Activated naive CD8-positive, alpha-beta T cell treated with anti-CD3 and anti-CD28 coated beads for 36 hours (primary cell): ENCODE measurements at regions not wholly inside any gene's neighbourhood (a gene's known extent, or its start where the extent isn't known, plus 50 kb on each side); places are given as distances from the start of the nearest gene placed in this dataset.

Experiments
- DNase-seq: peaks from one replicate; pipeline ENCODE4 v3.0.0; 2021
- H3K27ac Mint-ChIP-seq: one replicate; pipeline ENCODE4 v1.8.0; 2022; ENCODE audit warnings: mild to moderate bottlenecking, moderate library complexity, mixed read lengths
- H3K27me3 Mint-ChIP-seq: one replicate; pipeline ENCODE4 v1.8.0; 2022; ENCODE audit warnings: mild to moderate bottlenecking, mixed read lengths
- H3K36me3 Mint-ChIP-seq: one replicate; pipeline ENCODE4 v1.8.0; 2021; ENCODE audit warnings: mild to moderate bottlenecking, mixed read lengths
- H3K4me1 Mint-ChIP-seq: one replicate; pipeline ENCODE4 v1.8.0; 2021; ENCODE audit warnings: mixed read lengths
- H3K4me3 Mint-ChIP-seq: one replicate; pipeline ENCODE4 v1.8.0; 2022; ENCODE audit warnings: mild to moderate bottlenecking, moderate library complexity, mixed read lengths
- H3K9me3 Mint-ChIP-seq: one replicate; pipeline ENCODE4 v1.8.0; 2022; ENCODE audit warnings: mixed read lengths

DNA sequence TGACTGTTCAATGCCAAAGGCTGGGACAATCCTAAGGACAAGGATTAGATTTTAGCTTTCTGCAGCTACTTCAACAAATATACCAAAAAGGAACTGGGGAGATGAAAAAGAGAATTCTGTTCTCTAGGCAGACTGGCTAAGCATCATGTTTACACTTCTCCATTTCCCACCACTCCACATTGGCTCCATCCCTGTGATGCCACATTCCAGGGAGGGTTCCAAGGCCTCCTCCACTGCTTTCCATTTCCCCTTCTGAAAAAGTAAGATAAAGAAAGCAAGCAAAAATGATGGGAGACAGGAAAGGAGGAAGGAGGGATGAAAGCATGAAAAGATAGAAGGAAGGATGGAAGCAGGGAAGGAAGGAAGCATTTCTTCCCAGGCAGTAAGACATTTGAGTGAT, 315.8 kb downstream of the BLID start:
- H3K36me3 Mint-ChIP-seq: no peaks in the 10 kb centered on the region
- DNase-seq: no peak
- no peaks in the 10 kb centered on the region for H3K9me3 Mint-ChIP-seq

DNA sequence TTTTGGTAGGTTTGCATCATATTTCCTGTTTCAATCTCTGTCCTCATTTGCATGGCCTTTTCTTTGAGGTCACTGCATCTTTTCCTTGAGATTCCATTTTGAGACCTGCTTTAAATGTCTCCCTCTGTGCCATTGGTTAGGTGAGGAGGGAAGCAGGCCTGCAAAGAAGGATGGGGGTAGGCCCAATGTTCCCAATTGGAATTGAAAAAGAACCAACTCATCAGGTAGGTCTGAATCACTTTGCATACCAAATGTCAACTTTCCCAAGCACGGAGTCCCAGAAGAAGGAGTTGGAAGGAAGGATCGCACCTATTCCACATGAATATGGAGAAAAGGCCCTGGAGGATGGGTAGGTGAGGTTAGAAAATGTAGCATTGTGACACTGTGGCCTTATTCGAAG, 318.5 kb downstream of the BLID start:
- peaks cover 8% of the 10 kb centered on the region for H3K27me3 Mint-ChIP-seq
- DNase-seq: no peak
- H3K9me3 Mint-ChIP-seq: no peaks in the 10 kb centered on the region
- H3K36me3 Mint-ChIP-seq: no peaks in the 10 kb centered on the region
- H3K4me1 Mint-ChIP-seq: no peaks in the 10 kb centered on the region
- no peak overlapping the region for H3K4me3 Mint-ChIP-seq
- H3K27ac Mint-ChIP-seq: no peak overlapping the region

More for the DNA sequence above, 315.8 kb downstream of the BLID start:
- no peaks in the 10 kb centered on the region for H3K4me1 Mint-ChIP-seq
- peaks cover 8% of the 10 kb centered on the region for H3K27me3 Mint-ChIP-seq
- no peak overlapping the region for H3K27ac Mint-ChIP-seq
- no peak overlapping the region for H3K4me3 Mint-ChIP-seq

DNA sequence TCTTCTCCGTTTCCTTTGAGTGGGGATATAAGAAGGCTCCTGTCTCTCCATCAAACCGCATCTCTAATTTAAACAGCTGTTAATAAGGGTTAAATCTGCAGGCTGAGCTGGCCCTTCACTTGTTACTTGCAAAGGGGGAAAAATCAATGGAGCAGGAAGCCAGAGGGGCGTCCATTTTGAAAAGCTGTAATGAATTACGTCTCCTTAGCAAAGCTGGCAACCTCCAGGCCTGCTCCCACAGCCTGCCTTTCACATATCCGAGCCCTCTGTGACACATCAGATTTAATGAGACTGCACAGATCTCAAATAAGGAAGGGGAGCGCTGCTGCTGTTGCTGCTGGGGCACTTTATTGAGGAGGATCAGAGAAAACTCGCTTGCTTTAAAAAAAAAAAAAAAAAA, 320.8 kb downstream of the BLID start:
- H3K9me3 Mint-ChIP-seq: no peaks in the 10 kb centered on the region
- no peak for DNase-seq
- no peaks in the 10 kb centered on the region for H3K4me1 Mint-ChIP-seq
- H3K27me3 Mint-ChIP-seq: peaks cover 8% of the 10 kb centered on the region
- H3K36me3 Mint-ChIP-seq: no peaks in the 10 kb centered on the region
- no peak overlapping the region for H3K27ac Mint-ChIP-seq
- no peak overlapping the region for H3K4me3 Mint-ChIP-seq

DNA sequence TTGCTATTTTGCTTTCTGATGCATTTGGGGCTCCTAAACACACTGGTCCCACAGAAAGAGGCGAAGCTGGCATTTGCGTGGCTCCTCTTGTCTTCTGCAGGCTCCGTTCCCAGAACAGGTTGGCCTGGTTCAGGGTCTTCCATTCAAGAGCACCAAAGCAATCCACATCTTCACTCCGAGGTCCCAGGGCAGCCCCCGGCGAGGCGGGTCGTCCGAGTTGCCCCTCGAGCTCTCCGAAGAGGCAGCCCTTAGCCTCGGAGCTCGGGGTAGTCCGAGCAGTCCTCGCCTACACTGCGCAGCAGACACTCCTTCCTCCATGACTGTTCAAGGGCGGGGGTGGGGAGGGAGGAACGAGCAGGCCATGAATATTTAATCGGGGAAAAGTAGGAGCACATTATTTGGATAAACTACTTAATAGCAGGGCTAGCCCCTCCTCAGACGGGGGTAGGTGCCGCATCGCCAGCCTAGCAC, 321.3 kb downstream of the BLID start:
- H3K36me3 Mint-ChIP-seq: no peaks in the 10 kb centered on the region
- H3K4me3 Mint-ChIP-seq: no peak overlapping the region
- no peak overlapping the region for H3K27ac Mint-ChIP-seq
- no peaks in the 10 kb centered on the region for H3K9me3 Mint-ChIP-seq
- peaks cover 8% of the 10 kb centered on the region for H3K27me3 Mint-ChIP-seq
- no peaks in the 10 kb centered on the region for H3K4me1 Mint-ChIP-seq
- no peak for DNase-seq

DNA sequence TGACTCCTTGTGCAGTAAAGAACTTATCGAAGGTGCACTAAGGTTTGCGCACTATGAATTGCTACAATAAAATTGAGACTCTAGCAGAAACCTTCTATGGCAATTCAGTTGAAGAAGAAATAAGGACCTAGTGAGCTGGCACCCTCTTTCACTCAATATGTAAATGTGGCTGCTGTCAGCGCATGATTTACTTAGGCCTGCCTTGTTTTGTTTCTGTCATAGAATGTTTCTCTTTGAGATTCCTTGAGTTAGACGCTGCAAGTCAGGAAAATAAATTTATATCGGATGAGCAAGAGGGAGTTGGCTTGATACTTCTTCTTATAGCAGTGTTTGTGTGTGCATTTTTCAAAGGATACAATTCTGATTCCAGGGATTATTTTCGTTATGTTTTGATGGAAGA, 322.1 kb downstream of the BLID start:
- Mint-ChIP-seq H3K4me1 (no peaks in the 10 kb centered on the region), H3K27ac (no peak overlapping the region), H3K27me3 (peaks cover 8% of the 10 kb centered on the region), H3K36me3 (no peaks in the 10 kb centered on the region), H3K4me3 (no peak overlapping the region), H3K9me3 (no peaks in the 10 kb centered on the region)
- no peak for DNase-seq

DNA sequence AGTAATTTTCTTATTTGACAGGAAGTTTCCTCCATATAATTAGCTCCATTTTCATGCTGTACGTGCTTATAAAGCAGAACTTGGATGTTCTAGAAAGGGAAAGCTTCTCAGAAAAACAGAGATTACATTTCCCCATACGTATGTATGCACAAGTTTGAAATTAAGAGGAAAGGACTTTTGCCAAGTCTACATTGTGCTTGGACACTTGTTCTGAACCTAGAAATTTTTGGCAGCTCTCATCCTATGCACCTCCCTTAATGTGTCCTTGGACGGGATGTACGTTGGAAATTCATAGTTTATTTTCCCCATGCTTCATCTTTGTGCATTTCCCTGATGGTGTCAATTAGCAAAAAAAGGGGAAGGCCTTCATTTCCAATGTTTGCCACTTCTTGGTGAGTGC, 322.7 kb downstream of the BLID start:
- Mint-ChIP-seq H3K4me3 (no peak overlapping the region), H3K9me3 (no peaks in the 10 kb centered on the region), H3K27me3 (peaks cover 8% of the 10 kb centered on the region), H3K4me1 (no peaks in the 10 kb centered on the region), H3K27ac (no peak overlapping the region), H3K36me3 (no peaks in the 10 kb centered on the region)
- DNase-seq: no peak

DNA sequence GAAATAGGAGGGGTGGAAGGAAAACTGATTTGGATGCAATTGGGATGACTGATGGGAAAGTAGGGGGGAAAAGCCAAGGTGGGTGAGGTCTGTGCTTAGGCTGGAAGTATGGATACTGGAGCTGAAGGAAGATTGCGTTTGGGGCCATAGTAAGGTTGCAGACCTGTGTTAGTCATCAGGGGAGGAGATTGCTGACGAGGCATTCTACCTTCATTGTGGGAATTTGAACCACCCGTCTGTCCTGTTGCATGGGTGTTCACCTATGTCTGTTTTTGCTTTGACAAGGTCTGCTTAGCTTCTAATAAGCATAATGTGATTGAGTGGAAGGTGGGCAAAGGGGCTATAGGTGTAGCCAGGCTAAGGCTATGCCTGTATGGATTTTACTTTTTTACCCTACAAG, 323.8 kb downstream of the BLID start:
- H3K9me3 Mint-ChIP-seq: no peaks in the 10 kb centered on the region
- H3K27me3 Mint-ChIP-seq: peaks cover 8% of the 10 kb centered on the region
- no peak overlapping the region for H3K4me3 Mint-ChIP-seq
- H3K4me1 Mint-ChIP-seq: no peaks in the 10 kb centered on the region
- no peak for DNase-seq
- no peak overlapping the region for H3K27ac Mint-ChIP-seq
- peaks cover 2% of the 10 kb centered on the region for H3K36me3 Mint-ChIP-seq

DNA sequence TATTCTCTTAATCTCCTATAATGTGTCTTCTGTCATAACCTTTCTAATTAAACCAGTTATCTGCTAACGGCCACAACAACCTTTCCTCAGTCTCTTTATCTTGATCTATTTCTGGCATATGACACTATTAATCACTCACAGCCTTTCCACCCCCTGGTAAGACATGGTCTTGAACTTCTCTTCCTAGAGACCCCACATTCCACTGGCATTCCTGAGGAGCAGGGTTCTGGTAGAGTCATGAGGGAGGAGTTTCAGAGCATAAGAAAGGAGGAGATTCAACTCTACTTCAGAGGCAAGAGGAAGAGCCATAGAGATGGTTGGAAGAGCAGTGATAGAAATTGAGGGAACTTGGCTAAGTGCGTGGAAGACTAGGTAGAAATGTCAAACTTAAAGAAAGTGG, 325.6 kb downstream of the BLID start:
- Mint-ChIP-seq H3K9me3 (peaks cover 6% of the 10 kb centered on the region), H3K27ac (no peak overlapping the region), H3K36me3 (peaks cover 2% of the 10 kb centered on the region), H3K27me3 (peaks cover 15% of the 10 kb centered on the region), H3K4me1 (no peaks in the 10 kb centered on the region), H3K4me3 (no peak overlapping the region)
- DNase-seq: no peak

DNA sequence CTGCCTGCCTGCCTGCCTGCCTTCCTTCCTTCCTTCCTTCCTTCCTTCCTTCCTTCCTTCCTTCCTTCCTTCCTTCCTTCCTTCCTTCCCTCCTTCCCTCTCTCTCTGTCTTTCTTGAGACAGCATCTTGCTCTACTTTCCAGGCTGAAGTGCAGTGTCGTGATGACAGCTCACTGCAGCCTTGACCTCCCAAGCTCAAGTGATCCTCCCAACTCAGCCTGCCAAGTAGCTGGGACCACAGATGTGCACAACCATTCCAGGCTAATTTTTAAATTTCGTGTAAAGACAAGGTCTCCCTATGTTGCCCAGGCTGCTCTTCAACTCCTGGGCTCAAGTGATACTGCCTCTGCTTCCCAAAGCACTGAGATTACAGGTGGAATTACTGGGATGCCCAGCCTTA, 328.2 kb upstream of the SORL1-AS1 start:
- H3K4me3 Mint-ChIP-seq: no peak overlapping the region

DNA sequence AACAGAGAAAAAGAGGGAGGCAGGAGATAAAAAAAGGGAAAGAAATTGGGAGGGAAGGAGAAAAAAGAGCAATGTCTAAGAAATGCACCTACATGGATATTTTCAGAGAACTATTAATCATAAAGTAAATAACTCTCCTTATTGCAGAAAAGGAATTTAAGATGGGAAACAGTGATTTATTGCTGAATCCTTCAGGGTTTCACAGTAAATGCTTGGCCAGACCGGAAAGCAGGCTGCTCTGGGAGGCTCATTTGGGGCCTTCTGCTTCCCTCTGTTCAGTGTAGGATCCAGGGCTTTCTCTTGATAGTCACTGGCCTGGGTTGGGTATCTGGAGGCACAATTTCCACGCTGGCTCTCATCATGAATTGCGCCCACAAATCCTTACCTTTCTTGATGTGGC, 324.3 kb upstream of the SORL1-AS1 start:
- Mint-ChIP-seq H3K27ac (no peak overlapping the region), H3K36me3 (no peaks in the 10 kb centered on the region), H3K4me3 (no peak overlapping the region), H3K27me3 (no peaks in the 10 kb centered on the region), H3K9me3 (peaks cover 2% of the 10 kb centered on the region), H3K4me1 (no peaks in the 10 kb centered on the region)
- DNase-seq: no peak

More for the DNA sequence above, 328.2 kb upstream of the SORL1-AS1 start:
- DNase-seq: no peak
- Mint-ChIP-seq H3K4me1 (no peaks in the 10 kb centered on the region), H3K27ac (no peak overlapping the region), H3K36me3 (no peaks in the 10 kb centered on the region), H3K27me3 (no peaks in the 10 kb centered on the region), H3K9me3 (peaks cover 5% of the 10 kb centered on the region)

DNA sequence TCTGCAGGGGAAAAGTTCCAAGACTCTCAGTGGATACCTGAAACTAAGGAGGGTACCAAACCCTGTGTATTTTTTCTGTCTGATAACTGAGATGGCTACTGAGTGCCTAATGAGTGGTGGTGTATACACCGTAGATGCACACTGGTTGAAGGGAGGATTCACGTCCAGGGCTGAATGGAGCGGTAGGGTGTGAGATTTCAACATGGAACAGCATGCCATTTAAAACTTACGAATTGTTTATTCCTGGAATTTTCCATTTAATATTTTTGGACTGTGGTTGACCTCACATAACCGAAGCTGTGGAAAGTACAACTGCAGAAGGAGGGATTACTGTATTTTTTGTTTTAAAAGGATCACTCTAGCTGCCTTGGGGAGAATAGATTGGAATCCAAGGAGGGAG, 322.5 kb upstream of the SORL1-AS1 start:
- H3K27me3 Mint-ChIP-seq: no peaks in the 10 kb centered on the region
- no peaks in the 10 kb centered on the region for H3K36me3 Mint-ChIP-seq
- H3K9me3 Mint-ChIP-seq: no peaks in the 10 kb centered on the region
- H3K4me1 Mint-ChIP-seq: no peaks in the 10 kb centered on the region
- H3K4me3 Mint-ChIP-seq: no peak overlapping the region
- no peak for DNase-seq
- no peak overlapping the region for H3K27ac Mint-ChIP-seq

DNA sequence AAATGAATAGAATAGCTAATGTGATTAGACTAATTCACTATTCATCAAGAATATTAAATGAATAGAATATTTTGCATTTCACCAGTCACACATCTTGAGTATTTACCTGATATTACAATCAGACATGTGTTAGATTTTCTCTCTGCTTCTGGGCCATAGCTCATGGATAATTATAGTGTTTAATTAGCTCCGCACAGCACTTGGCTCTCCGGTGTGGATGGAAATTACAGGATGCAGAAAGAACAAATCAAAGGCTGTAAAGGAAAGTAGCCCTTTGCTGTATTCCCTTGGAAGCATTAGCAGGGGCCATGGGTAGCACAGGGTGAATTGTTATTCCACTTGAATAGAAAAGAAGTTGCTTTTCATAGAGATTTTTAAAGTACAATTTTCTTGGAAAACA, 320.3 kb upstream of the SORL1-AS1 start:
- no peaks in the 10 kb centered on the region for H3K36me3 Mint-ChIP-seq
- H3K4me1 Mint-ChIP-seq: no peaks in the 10 kb centered on the region
- no peaks in the 10 kb centered on the region for H3K27me3 Mint-ChIP-seq
- H3K27ac Mint-ChIP-seq: no peak overlapping the region
- DNase-seq: no peak
- H3K9me3 Mint-ChIP-seq: no peaks in the 10 kb centered on the region
- no peak overlapping the region for H3K4me3 Mint-ChIP-seq

DNA sequence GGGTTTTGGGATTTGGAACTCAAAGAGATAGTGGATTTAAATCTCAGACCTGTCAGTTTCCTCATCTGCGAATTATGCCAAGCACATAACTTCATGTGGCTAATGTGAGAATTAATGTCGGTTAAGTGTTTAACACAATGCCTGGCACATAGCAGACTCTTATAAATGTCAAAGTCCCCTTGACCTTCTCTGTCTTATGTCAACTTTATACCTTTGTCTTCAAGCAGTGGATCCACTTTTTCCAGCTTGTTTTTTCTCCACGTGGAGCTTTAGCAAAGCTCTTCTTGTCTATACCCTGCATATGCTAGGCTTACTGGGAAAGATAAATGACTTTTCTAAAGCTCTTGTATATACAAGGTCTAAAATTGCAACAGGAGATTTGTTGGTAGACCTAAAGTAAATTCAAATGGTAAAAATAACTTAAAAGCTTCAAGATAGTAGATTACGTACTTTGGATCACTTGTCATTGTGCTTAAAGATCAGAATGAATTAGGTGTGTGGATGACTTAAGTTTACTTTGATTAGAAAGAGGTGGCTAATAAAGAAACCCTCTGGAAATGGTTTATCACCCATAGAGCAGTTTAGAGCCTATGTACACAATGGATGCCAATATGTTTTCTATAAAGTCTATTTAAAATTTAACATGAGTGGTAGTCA, 318.3 kb upstream of the SORL1-AS1 start:
- H3K36me3 Mint-ChIP-seq: no peaks in the 10 kb centered on the region
- H3K4me1 Mint-ChIP-seq: peaks cover 3% of the 10 kb centered on the region
- no peaks in the 10 kb centered on the region for H3K9me3 Mint-ChIP-seq
- H3K27ac Mint-ChIP-seq: no peak overlapping the region
- no peaks in the 10 kb centered on the region for H3K27me3 Mint-ChIP-seq
- DNase-seq: no peak
- no peak overlapping the region for H3K4me3 Mint-ChIP-seq

DNA sequence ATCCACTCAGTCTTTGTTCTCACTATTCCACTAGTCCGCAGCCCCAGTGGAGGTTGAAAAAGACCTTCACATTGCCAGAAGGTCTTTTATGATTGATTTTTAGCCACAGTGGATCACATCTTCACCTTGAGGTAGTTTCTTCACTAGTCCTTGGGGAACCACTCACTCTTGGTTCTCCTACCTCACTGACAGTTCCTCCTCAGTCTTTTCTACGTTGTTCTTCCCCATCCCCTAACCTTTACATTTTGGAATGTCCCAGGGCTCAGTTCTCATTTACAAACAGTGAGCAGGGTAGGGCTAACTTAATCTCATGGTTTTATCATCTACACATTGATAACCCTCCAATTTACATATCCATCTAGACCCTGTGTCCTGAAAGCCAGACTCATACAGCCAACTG, 316.4 kb upstream of the SORL1-AS1 start:
- no peak for DNase-seq
- H3K4me3 Mint-ChIP-seq: no peak overlapping the region
- no peaks in the 10 kb centered on the region for H3K27me3 Mint-ChIP-seq
- peaks cover 3% of the 10 kb centered on the region for H3K4me1 Mint-ChIP-seq
- H3K27ac Mint-ChIP-seq: no peak overlapping the region
- no peaks in the 10 kb centered on the region for H3K9me3 Mint-ChIP-seq
- no peaks in the 10 kb centered on the region for H3K36me3 Mint-ChIP-seq

DNA sequence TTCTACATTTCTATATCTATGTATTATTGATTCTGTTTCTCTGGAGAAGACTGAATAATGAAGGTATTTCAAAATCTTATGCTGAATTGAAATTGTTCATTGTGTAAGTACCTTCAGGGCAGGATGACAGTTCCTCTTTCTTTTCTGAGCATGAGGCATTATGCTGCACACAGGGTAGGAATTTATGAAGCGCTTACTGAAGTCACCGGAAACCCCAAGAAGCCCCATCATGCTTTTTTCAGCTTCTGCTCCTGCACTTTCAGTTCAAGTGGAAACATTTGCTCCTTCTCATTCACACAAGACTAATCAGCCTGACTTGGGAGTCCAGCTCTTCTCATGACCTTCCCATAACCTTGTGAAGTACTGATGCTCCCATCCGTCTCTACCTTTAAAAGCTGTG, 314.7 kb upstream of the SORL1-AS1 start:
- H3K9me3 Mint-ChIP-seq: no peaks in the 10 kb centered on the region
- H3K4me3 Mint-ChIP-seq: no peak overlapping the region
- peaks cover 3% of the 10 kb centered on the region for H3K4me1 Mint-ChIP-seq
- peak overlapping the region; percentile 40 for H3K27ac Mint-ChIP-seq
- DNase-seq: peak; percentile 7
- peaks cover 10% of the 10 kb centered on the region for H3K27me3 Mint-ChIP-seq
- H3K36me3 Mint-ChIP-seq: no peaks in the 10 kb centered on the region

DNA sequence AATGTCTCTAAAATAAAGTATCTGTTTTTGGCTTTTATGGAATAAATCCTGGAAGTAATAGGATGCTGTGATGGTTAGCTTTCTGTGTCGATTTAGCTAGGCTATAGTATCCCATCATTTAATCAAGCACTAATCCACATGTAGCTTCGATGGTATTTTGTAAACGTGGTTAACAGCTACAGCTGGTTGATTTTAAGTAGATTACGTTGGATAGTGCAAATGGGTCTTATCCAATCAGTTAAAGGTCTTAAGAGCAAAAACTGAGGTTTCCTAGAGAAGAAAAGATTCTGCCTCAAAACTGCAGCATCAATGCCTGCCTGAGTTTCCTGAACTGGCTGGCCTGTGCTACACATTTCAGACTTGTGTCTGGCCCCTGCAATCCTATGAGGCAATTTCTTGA, 314.2 kb upstream of the SORL1-AS1 start:
- H3K27ac Mint-ChIP-seq: no peak overlapping the region
- no peaks in the 10 kb centered on the region for H3K9me3 Mint-ChIP-seq
- H3K4me3 Mint-ChIP-seq: no peak overlapping the region
- DNase-seq: no peak
- no peaks in the 10 kb centered on the region for H3K36me3 Mint-ChIP-seq
- peaks cover 10% of the 10 kb centered on the region for H3K27me3 Mint-ChIP-seq
- peaks cover 3% of the 10 kb centered on the region for H3K4me1 Mint-ChIP-seq
